ENCODE measurements at regions not wholly inside any gene's neighbourhood (a gene's known extent, or its start where the extent isn't known, plus 50 kb on each side); places are given as distances from the start of the nearest gene placed in this dataset.
"Not testable (repeated sequence)": the region's sequence is repeated elsewhere in the genome, so short reads cannot be mapped to it uniquely, and the experiment has no call there.

- not testable (repeated sequence) for DNase-seq
Measured at GRCh38 chr2:111544006-111544405, 340.0 kb downstream of the ANAPC1 start.

- not testable (repeated sequence) for DNase-seq
Measured at GRCh38 chr2:111545723-111546431, 338.1 kb downstream of the ANAPC1 start.

GRCh38 chr2:111546578-111546977 lies 337.4 kb downstream of the ANAPC1 start:
- not testable (repeated sequence) for DNase-seq

DNA sequence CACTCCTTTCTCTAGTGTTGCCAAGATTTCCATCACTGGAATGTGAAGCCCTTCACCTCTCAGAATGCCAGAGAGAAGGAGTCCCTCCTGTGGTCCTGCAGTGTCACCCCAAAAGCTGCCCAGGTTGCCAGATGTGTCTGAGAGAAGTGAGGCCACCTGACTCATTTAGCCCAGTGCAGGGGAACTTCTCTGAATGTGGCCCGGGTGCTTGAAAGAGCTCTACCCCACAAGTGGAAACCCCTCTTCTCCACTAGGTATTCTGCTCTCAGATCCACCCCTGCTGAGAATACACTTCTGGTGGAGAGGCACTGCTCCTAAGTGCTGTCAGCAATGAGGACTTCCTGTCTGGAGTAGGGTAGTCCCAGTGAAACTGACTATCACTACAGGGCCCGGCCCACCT lies 334.8 kb downstream of the ANAPC1 start:
- not testable (repeated sequence) for DNase-seq

DNA sequence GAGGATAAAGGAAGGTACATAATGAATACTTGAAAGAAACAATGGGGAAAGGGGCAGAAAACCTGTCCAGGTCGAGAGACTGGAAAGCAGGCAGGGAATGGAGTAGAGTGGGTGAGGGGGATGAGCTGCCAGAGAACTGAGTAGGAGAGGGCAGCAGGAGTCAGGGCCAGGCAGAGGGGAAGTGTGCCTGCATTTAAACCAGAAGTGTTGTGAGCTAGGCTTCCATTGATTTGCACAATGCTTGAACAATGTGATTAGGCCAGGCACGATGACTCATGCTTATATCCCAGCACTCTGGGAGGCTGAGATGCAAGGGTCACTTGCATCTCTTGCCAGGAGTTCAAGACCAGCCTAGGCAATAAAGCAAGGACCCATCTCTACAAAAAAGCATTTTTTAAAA lies 332.6 kb downstream of the ANAPC1 start:
- not testable (repeated sequence) for DNase-seq

- not testable (repeated sequence) for DNase-seq
Measured at GRCh38 chr2:111552625-111553024, 331.4 kb downstream of the ANAPC1 start.

DNA sequence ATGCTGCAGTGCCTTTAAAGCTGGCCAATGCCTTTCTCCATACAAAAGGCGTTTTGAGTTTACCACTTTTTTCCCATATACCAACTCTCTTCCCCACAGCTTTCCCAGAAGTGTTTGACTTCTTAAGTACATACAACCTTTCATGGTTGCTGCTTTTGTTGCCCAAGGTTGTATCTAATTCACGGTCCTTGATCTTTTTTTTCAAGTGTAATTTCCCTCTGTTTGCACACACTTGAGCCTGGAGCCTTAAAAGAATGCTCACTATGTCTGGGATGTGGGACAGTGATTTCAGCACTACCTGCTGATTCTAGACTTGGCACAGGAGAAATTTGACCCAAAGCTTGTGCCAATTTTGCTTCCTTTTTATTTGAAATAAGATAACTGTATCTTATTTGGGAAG lies 324.7 kb downstream of the ANAPC1 start:
- not testable (repeated sequence) for DNase-seq

- DNase-seq: not testable (repeated sequence)
Measured at GRCh38 chr2:111559814-111560213, 324.2 kb downstream of the ANAPC1 start.

DNA sequence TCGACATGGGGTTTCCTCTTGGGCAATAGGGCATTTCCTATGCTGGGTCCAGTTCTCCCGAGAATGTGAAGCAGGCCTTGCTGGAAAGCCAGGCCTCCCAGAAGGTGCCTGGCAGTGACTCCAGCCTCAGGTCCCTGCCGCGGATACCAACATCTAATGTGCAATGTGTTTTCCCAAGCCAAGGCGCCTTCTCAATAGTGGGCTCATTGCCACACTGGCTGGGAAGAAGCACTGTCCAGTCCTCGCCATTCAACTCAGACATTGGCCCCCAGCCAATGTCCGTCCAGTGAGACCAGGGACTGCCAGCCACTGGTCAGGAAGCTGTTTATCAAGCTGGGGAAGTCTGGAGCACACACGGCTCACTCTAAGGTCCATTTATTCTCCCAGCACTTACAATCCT lies 317.9 kb downstream of the ANAPC1 start:
- DNase-seq: not testable (repeated sequence)

GRCh38 chr2:111567233-111567632 lies 316.8 kb downstream of the ANAPC1 start:
- DNase-seq: not testable (repeated sequence)

DNA sequence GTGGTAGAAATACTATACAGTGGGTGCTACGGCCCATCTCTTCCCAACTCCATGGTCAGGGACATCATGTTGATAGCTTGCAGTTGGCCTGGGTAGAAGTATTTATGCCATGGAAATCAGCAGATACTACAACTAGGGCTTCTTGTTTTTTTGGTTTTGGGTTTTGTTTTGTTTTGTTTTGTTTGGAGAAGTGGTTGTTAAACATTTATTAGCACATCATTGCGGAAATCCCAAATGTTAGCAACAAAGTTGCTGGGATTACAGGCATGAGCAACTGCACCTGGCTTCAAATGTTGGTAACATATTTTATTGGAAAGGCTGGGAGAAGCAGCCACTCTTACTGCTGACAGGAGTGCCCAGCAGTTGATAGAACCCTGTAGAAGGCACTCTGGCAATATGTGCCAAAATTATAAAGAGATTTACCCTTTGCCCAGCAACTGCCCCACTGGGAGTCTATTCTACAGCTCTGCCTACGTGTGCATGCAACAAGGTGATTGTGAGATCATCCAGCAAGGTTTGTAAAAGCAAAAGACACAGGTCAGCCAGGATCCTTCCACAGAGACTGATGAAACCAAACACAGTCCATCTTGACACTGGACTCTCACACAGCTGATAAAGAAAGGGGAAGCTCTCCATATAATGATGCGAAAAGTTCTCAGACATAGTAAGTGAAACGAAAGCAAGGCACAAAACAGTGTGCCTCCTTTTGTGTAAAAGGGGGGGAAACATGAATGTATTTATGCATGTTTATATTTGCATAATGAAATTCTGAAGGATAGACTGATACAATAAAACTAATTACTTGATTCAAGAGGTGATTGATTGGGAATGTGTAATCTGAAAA lies 314.4 kb downstream of the ANAPC1 start:
- not testable (repeated sequence) for DNase-seq

DNA sequence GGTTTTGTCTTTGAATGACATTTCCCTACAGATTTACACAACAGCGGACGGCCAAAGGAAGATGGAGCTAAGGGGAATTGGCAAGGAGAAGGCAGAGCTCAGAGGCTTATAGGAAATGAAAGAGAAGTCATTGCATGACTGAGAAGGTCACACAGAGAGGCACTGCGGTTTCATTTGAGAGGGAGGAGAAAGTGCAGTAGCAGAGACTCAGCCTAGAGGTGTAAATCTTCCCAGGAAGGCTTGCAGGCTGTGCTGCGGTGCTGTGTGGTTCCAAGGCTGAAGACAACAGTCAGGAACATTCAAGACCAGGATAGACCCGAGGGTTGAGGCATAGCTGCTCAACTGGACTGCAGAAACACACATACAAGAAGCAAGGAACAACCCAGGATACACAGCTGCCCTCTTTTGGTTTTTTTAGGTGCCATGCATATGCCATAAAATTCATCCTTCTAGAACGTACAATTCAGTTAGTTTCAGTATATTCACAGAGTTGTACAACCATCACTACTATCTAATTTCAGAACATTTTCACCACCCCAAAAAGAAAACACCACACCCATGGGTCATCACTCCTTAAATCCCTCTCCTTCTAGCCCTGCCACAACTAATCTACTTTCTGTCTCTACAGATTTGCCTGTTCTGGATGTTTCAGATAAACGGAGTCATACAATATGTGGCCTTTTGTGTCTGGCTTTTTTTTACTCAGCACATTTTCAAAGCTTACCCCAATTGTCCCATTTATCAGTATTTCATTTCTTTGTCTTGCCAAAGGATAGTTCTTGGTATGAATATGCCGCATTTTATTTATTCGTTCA lies 313.5 kb downstream of the ANAPC1 start:
- DNase-seq: not testable (repeated sequence)

- DNase-seq: not testable (repeated sequence)
Measured at GRCh38 chr2:111574803-111575202, 309.2 kb downstream of the ANAPC1 start.

DNA sequence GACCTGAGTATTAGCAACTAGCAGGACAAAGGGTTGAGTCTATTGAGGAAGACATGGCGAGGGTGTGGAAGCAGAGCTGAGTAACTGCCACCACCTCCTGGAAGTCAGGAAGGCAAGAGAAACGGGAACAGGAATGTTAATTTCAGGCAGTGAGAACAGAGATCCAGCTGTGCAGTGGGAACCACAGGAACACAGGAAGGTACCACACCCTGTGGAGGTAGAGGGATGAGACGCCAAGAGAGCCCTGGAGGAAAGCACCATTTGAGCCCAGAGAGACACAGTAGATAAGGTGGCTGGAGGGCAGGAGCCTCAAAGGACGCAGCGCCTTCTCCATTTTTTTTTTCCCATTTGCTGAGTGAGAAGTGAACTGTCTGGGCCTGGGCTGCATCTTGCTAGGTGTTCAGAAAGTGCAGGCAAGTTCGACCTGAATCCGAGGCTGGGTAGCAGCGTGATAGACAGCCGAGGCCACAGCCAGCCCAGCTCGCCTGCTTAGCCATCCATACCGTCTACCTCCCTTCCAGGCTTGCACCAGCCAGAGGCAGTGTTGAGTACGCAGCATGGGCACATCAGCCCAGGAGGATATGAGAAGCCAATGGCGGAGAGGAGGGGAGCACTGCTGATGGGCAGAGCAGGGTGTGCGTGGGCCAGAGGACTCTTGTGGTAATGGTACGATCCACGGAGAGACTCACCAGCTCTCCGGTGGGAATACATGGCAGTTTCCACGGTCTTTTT lies 306.7 kb downstream of the ANAPC1 start:
- DNase-seq: not testable (repeated sequence)

DNA sequence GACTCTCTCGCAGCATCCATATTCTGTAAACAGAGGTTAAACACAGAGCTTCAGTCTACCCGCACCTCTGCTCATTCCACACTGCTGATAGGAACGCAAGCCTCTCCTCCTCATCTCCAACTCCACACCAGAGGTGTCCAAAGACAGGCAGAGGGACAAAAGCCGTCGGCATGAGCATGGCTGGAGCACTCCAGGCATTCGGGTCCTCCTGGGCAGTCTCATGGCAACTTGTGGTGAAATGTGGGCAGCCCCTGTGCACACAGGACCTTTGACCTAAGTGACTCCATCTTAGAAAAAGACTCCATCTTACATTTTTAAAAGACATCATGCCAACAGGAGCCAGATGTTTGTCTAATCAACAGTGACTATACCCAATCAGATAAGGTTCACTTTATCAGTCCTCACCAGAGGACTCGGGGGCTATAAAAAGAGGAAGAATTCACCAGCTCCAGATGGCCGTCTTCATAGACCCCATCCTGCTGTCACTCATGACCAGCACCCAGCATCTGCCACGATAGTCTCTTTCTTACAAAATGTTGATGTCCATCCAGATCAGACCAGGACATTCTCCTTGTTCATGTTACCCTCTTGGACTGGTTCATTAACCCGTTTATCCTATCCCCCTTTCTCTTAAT lies 304.4 kb downstream of the ANAPC1 start:
- DNase-seq: not testable (repeated sequence)

GRCh38 chr2:111580616-111581015 lies 303.4 kb downstream of the ANAPC1 start:
- not testable (repeated sequence) for DNase-seq

DNA sequence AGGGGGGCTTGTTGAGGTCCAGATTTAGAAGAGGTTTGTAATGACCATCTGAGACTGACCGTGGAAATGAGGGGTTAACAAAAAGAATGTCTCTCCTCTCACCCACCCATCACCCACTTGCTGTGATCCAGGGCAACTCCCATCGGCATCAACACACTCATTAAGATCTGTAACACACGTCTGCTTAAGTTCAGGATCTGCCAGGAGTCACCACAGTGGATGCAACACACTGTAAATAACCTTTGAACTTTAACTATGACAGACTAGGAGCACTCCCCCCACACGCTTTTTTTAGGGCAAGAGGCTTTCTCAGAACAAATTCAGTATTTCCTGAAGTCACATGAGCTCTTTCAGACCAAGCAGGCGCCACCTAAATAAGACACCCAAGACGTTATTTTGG lies 301.9 kb downstream of the ANAPC1 start:
- DNase-seq: not testable (repeated sequence)

- not testable (repeated sequence) for DNase-seq
Measured at GRCh38 chr2:111583480-111583879, 300.5 kb downstream of the ANAPC1 start.

- not testable (repeated sequence) for DNase-seq
Measured at GRCh38 chr2:111584540-111584939, 299.5 kb downstream of the ANAPC1 start.

DNA sequence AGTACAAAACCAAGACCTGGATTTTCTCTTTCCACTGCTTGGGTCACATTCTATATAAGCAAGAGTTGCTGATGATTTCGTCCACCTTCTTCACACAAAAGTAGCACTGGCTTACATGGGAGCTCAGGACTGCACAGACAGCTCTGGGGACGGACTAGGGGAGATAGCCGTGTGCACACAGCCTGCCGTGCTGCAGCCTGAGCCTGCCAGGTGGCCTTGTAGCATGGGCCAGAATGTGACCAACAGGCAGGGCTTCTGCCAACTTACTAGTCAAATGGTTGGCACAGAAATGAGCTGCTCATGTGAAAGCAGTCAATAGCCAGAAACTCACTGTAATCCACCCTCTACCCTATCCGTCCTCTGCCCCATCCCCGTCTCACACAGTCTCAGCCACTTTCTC lies 299.0 kb downstream of the ANAPC1 start:
- not testable (repeated sequence) for DNase-seq

DNA sequence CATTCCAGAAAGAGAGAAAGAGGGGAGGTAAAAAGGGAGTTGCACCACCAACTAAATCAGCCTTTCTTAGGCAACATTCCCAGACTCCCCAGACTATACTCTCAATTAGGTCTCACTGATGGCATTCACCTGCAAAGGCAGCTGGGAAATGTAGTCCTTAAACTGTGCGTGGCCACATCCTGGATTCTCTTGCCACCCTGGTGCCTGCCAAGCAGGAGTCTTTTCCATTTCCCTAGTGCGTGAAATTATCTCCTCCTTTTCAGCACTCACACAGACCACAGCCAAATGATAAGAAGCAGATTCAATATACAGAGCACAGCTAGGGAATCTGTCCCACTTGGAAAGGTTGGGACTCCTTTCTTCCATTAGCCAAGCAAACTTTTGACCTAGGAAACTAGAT lies 298.0 kb downstream of the ANAPC1 start:
- not testable (repeated sequence) for DNase-seq

GRCh38 chr2:111595072-111595471 lies 288.9 kb downstream of the ANAPC1 start:
- not testable (repeated sequence) for DNase-seq
